GM20000 (cell line): ENCODE measurements at regions not wholly inside any gene's neighbourhood (a gene's known extent, or its start where the extent isn't known, plus 50 kb on each side); places are given as distances from the start of the nearest gene placed in this dataset.

Experiments used
- DNase-seq: peaks from one replicate; pipeline ENCODE4 v3.0.0; 2012; ENCODE audit warnings: low spot score
- TF ChIP-seq, protein P1 (sequence below): IDR thresholded peaks from 2 replicates; pipeline ENCODE4 v1.5.1; 2012; ENCODE audit warnings: mild to moderate bottlenecking, control low read depth; ENCODE audit errors: extremely low read depth, missing control alignments

DNA sequence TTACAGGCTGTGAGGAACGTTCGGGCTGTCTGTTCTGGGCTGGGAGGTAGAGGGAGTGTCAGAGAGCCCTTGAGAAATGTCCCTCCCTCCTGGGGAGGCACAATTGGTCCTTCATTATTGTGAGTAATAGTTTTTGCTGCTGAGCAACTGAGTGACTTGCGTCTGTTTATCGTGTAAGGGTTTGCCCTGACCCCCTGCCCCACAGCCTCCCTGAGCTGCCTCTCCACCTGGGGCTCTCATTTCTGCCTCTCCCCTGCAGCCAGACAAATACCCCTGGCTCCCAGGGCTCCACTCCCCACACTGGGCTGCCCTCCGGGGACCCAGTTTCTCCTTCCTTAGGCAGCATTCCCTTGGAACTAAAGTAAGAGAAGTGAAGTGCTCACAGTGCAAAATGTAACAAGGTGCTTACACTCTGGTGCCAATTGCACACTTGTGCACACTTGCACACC lies 174.9 kb upstream of the MVB12B start:
- no peak for DNase-seq

DNA sequence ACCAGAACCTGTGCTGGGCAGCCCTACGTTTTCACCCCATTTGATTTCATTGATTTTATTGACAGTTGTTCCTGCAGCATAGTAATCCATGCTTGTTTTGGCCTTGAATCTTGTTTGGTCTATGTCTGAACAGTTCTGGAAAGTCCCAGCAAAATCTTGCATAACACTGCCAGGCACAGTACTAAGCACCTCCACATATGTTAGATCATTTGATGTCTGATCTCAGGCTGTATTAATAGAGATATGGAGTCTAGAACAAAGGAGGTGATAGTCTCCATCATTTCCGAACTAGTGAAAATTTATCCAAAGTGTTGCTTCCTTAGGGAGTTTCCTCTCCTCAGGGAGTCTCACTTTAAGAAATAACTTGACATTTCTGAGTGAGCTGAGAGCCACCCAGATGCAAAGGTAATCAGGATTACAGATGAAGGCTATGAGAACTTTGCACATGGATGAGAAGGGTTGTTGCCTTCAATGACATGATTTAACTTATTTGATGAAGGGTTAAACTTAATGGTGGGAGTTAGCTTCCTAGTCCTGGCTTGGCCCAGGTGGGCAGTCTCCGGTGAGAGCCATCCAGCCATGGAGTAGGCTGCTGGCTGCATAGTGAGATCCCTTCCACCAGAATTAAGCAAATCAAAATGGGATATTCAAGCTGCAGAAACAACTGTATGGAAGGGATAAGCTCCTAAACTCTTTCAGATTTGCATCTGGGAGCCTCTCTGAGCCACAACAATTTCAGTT lies 173.8 kb upstream of the MVB12B start:
- TF ChIP-seq, protein P1, sequence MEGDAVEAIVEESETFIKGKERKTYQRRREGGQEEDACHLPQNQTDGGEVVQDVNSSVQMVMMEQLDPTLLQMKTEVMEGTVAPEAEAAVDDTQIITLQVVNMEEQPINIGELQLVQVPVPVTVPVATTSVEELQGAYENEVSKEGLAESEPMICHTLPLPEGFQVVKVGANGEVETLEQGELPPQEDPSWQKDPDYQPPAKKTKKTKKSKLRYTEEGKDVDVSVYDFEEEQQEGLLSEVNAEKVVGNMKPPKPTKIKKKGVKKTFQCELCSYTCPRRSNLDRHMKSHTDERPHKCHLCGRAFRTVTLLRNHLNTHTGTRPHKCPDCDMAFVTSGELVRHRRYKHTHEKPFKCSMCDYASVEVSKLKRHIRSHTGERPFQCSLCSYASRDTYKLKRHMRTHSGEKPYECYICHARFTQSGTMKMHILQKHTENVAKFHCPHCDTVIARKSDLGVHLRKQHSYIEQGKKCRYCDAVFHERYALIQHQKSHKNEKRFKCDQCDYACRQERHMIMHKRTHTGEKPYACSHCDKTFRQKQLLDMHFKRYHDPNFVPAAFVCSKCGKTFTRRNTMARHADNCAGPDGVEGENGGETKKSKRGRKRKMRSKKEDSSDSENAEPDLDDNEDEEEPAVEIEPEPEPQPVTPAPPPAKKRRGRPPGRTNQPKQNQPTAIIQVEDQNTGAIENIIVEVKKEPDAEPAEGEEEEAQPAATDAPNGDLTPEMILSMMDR, result no peak
- DNase-seq, result peak; percentile 4

More for the DNA sequence above, 174.9 kb upstream of the MVB12B start:
- TF ChIP-seq, protein P1, result no peak

DNA sequence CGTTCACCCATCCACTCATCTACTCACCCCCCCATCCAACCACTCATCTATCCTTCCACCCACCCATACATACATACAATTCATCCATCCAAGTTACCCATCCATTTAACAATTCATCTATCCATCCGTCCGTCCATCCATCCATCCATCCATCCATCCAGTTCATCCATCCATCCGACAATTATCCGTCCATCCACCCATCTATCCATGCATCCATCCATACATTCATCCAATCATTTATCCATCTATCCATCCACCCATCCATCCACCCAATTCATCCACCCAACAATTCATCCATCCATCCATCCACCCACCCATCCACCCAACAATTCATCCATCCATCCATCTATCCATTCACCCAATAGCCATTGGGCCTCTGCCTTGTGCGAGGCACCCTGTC lies 173.2 kb upstream of the MVB12B start:
- TF ChIP-seq, protein P1, result no peak
- no peak for DNase-seq

DNA sequence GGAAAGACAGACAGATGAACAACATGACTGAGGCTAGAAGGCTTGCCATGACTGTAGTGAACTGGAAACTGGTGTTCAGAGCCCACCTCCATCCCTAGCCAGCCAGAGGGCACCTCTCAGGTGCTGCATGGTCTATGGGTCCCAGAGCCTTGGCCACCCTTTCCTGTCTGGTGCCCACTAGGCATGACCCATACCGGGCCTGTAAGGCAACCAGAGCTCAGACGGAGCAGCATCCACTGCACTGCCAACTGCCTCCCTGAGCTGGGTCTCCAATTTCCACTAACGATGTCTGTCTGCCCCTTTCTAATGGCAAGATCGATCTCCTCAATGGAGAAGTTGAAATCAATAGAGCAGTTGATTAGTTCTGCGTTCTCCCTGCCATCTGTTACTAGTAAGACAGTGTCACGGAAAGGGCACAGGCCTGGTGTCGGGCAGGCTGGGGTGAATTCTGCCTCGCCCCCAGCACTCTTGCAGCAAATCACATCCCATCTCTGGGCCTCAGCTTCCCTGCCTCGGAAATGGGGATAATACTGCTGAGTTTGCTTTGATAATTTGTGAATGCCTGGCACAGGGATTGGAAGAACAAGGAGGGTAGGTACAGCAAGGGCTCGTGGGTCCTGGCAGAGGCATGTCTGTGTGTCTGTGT lies 172.3 kb upstream of the MVB12B start:
- TF ChIP-seq, protein P1, result no peak
- no peak for DNase-seq

DNA sequence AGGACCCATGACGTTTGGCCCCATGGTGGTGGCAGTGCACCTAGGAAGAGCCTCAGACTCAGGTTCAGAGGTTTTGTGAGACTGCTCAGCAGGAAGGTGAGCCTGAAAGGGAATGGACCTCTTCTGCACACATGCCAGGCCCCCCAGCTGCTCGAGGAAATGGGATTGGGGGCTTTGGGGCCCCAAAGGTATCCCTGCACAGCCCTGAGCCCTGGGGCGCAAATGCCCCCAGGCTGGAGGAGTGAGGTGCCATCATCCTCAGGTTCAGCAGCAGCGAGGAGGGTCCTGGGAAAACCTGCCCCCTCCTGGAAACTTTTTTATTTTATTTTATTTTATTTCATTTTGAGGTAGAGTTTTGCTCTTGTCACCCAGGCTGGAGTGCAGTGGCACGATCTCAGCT lies 171.8 kb upstream of the MVB12B start:
- DNase-seq, result no peak
- TF ChIP-seq, protein P1, result no peak

DNA sequence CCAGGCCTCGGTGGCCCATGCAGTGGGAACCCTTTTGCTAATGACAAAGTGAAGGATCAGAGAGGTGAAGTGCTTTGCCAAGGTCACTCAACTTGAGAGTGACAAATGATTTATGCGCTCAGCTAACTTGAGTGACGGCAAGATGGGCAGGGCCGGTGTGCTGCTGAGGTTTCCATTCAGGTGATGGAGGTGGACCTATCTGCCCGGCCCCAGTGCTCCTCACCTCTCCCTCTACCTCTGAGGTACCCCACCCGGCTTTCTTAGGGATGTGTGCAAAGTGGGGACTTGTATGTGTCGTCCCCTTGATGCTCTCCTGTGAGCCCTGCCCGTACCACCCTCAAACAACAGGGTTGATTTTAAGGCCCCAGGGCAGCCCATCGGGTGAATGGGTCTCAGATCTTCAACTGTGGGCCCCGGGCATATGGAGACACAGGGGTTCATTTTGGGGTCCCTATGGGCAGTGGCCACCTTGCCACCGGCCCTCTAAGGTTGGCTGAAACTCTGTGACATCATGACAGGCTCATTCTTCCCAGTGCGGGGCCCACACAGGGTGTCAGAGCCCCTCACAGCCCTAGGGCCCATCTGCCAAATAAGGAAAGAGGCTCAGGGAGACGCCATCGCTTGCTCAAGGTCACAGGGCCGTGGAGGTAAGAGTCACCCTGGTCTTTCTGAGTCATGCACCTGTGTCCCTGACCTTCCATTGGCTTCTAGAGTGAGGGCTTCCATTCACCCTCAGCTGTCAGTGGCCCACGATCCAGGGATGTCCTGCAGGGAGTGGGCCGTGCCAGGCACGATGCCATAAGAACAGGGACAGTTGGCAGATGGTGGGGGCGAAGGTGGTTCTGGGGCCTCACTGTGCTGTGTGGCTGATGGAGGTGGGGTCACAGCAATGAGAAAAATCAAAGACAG lies 170.6 kb upstream of the MVB12B start:
- TF ChIP-seq, protein P1, result no peak

More for the DNA sequence above, 170.6 kb upstream of the MVB12B start:
- DNase-seq, result no peak
